ENCODE measurements at regions not wholly inside any gene's neighbourhood (a gene's known extent, or its start where the extent isn't known, plus 50 kb on each side); places are given as distances from the start of the nearest gene placed in this dataset.

- TF ChIP-seq ZBTB40 (IDR thresholded peaks at IDR 0.05) (no peak), ZBTB40 (CRISPR knock-in tag; IDR thresholded peaks at IDR 0.05) (no peak), DACH1 (IDR thresholded peaks at IDR 0.05; ENCODE audit: partially characterized antibody) (no peak)
These were observed 118.8 kb upstream of the VLDLR start (continued) for GRCh38 chr9:2502760-2503159.
